Stomach (tissue), 8 donors: ENCODE measurements at regions not wholly inside any gene's neighbourhood (a gene's known extent, or its start where the extent isn't known, plus 50 kb on each side); places are given as distances from the start of the nearest gene placed in this dataset.

Experiments used
- DNase-seq, 2 donors: peaks; one replicate each; pipeline versions ENCODE4 v3.0.0 to v3.0.0-alpha.2; 2013 to 2019
- H3K27ac ChIP-seq, 5 donors: fragments of 200-600 bp in 4 of 5; sonication (generic) in 4 of 5; one replicate each; pipeline ENCODE4 v1.5.1; 2013 to 2019; ENCODE audit warnings: mild to moderate bottlenecking in 1 of 5, moderate library complexity in 1 of 5
- H3K27me3 ChIP-seq, 3 donors: fragments of 200-600 bp; sonication (generic); one replicate each; pipeline ENCODE4 v1.5.1; 2017 to 2019; ENCODE audit warnings: mixed run types in 1 of 3
- H3K36me3 ChIP-seq, 4 donors: fragments of 200-600 bp; sonication (generic); 1 replicate in 3 of 4; 2 replicates in 1 of 4; pipeline ENCODE4 v1.5.1; 2016 to 2019
- H3K4me1 ChIP-seq, 4 donors: fragments of 200-600 bp; sonication (generic); one replicate each; pipeline ENCODE4 v1.5.1; 2016 to 2019
- H3K4me3 ChIP-seq, 4 donors: fragments of 200-600 bp; sonication (generic) in 3 of 4; one replicate each; pipeline ENCODE4 v1.5.1; 2016 to 2019; ENCODE audit warnings: mild to moderate bottlenecking in 1 of 4
- H3K9me3 ChIP-seq, 4 donors: fragments of 200-600 bp; sonication (generic); one replicate each; pipeline ENCODE4 v1.5.1; 2016 to 2019
- EP300 ChIP-seq: sonication (generic); formaldehyde crosslinking; IDR thresholded peaks from one replicate; pipeline ENCODE4 v1.6.1; 2017; ENCODE audit warnings: antibody characterized with exemption
- POLR2A ChIP-seq, 4 donors: fragments of 450-650 bp; IDR thresholded peaks; one replicate each; pipeline ENCODE4 v1.6.1; 2016; ENCODE audit warnings: antibody characterized with exemption in 4 of 4, control low read depth in 2 of 4, mild to moderate bottlenecking in 1 of 4, moderate library complexity in 1 of 4
- POLR2AphosphoS5 ChIP-seq, 3 donors: sonication (generic); formaldehyde crosslinking; IDR thresholded peaks; one replicate each; pipeline ENCODE4 v1.6.1; 2016; ENCODE audit warnings: antibody characterized with exemption in 3 of 3
- WGBS, 5 donors: extraction: QIAGEN DNeasy Blood & Tissue Kit in 3 of 5; methylation state at CpG; one replicate each; pipeline versions ENCODE4 v1.1.5 to v1.1.7; 2013 to 2018; 5-methylcytosine and 5-hydroxymethylcytosine counted together
- intact Hi-C: fragments of 100-400 bp; cut with DNase I; formaldehyde crosslinking; loops from one replicate; pipeline ENCODE4 v1.15.1; 2023; ENCODE audit warnings: low total_unique reads
- TF ChIP-seq, protein P1 (sequence below), 7 experiments: fragments of 450-650 bp in 4 of 7; fragments of 200-600 bp in 3 of 7; sonication (generic) in 3 of 7; IDR thresholded peaks; one replicate each; pipeline ENCODE4 v1.5.1; 2016 to 2019; ENCODE audit warnings: antibody characterized with exemption in 7 of 7, control low read depth in 2 of 7, mild to moderate bottlenecking in 1 of 7
- donor health status: healthy with polysubstance abuse.
- donor health status: Bipolar disorder and iron deficiency.
- donor health status: healthy.

DNA sequence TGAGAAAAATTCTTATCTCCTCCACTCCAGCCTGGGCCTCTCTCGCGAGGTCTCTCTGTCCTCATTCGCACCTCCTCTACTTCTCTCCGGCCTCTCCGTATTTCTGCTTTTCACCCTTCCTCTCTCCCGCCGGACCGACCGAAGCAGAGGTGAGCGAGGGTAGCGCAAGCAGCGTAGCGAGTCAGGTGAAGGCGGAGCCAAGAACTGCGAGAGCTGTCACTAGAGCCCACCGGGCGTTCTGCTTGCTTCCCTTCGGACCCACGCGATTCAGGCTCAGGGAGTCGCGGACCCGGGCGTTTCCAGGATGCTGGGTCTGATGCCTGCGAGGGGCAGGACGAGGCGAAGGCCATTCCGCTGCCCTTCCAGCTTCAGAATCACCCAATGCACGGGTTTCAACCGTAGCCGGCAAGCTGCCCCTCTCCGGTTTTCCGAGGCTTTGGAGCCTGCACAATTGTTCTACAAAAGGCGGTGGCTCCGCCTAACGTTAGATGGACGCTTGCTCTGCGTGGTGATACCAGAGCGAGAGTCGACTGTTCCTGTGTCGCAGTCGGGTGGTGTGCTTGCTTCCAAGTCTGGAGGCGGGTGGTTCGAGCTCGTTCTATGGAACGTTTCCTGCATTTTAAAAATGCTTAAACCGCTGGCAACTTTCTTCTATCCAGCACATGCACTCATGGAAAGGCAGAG lies 310.2 kb downstream of the FAM72C start:
- H3K36me3 ChIP-seq = no peaks in the 10 kb centered on the region
- 5 to 14% (median 6%) methylated on average over 24 to 47 of the region's 47 CpGs for WGBS, 5 donors
- H3K27ac ChIP-seq = no peak overlapping the region
- H3K4me1 ChIP-seq = peaks cover 0 to 10% (median 0%) of the 10 kb centered on the region in 4 donors
- H3K4me3 ChIP-seq = peak overlapping the region in 1 of 4 donors; percentile 6
- TF ChIP-seq POLR2A (IDR thresholded peaks at IDR 0.05) = no peak
- no peak for TF ChIP-seq EP300
- TF ChIP-seq POLR2AphosphoS5 (IDR thresholded peaks at IDR 0.05) = no peak
- TF ChIP-seq, protein P1, sequence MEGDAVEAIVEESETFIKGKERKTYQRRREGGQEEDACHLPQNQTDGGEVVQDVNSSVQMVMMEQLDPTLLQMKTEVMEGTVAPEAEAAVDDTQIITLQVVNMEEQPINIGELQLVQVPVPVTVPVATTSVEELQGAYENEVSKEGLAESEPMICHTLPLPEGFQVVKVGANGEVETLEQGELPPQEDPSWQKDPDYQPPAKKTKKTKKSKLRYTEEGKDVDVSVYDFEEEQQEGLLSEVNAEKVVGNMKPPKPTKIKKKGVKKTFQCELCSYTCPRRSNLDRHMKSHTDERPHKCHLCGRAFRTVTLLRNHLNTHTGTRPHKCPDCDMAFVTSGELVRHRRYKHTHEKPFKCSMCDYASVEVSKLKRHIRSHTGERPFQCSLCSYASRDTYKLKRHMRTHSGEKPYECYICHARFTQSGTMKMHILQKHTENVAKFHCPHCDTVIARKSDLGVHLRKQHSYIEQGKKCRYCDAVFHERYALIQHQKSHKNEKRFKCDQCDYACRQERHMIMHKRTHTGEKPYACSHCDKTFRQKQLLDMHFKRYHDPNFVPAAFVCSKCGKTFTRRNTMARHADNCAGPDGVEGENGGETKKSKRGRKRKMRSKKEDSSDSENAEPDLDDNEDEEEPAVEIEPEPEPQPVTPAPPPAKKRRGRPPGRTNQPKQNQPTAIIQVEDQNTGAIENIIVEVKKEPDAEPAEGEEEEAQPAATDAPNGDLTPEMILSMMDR (IDR thresholded peaks at IDR 0.05) = no peak
- H3K27me3 ChIP-seq = peaks cover 0 to 62% (median 34%) of the 10 kb centered on the region in 3 donors
- intact Hi-C loops = no loop called here
- peak in 1 of 2 donors; percentile 13 for DNase-seq
- peaks cover 0 to 13% (median 0%) of the 10 kb centered on the region in 4 donors for H3K9me3 ChIP-seq

- DNase-seq = no peak
- peaks cover 0 to 52% (median 32%) of the 10 kb centered on the region in 3 donors for H3K27me3 ChIP-seq
- 17 to 36% (median 19%) methylated on average over 5 to 14 of the region's 14 CpGs for WGBS, 5 donors
- H3K36me3 ChIP-seq = no peaks in the 10 kb centered on the region
- no peak for TF ChIP-seq EP300
- no peak for TF ChIP-seq POLR2AphosphoS5 (IDR thresholded peaks at IDR 0.05)
- TF ChIP-seq POLR2A (IDR thresholded peaks at IDR 0.05) = no peak
- TF ChIP-seq, protein P1 (IDR thresholded peaks at IDR 0.05) = no peak
- peaks cover 0 to 24% (median 0%) of the 10 kb centered on the region in 4 donors for H3K9me3 ChIP-seq
- H3K27ac ChIP-seq = no peak overlapping the region
- intact Hi-C loops = no loop called here
- no peak overlapping the region for H3K4me3 ChIP-seq
- peaks cover 0 to 10% (median 0%) of the 10 kb centered on the region in 4 donors for H3K4me1 ChIP-seq
Observed at GRCh38 chr1:143660354-143660941, 311.3 kb downstream of the FAM72C start.

DNA sequence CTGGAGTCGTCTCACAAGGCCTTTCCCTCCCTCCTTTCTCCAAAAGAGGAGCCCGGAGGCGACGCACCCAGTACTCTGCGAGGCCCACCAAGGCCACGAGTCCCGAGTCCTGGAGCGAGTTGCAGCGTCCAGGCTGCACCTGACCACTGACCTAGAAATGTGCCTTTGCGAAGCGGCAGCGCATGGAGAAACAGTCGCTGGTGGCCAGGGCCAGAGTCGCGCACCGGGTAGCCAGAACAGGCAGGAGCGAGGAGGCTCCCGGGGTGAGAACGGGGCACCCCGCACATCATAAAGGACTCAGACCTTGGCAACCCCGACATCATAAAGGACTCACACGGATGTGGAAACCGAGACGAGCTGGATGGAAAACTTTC lies 318.4 kb downstream of the FAM72C start:
- TF ChIP-seq EP300 = no peak
- no peak for TF ChIP-seq POLR2A (IDR thresholded peaks at IDR 0.05)
- intact Hi-C loops = no loop called here
- Histone ChIP-seq H3K36me3 (no peaks in the 10 kb centered on the region), H3K4me1 (no peaks in the 10 kb centered on the region), H3K27me3 (peaks cover 0 to 57% (median 26%) of the 10 kb centered on the region in 3 donors), H3K9me3 (peaks cover 0 to 65% (median 0%) of the 10 kb centered on the region in 4 donors), H3K4me3 (no peak overlapping the region), H3K27ac (no peak overlapping the region)
- WGBS, 5 donors = 14 to 31% (median 16%) methylated on average over 24 of the region's 24 CpGs; no CpG with 5 or more reads in 1 of the 5 donors
- no peak for DNase-seq

DNA sequence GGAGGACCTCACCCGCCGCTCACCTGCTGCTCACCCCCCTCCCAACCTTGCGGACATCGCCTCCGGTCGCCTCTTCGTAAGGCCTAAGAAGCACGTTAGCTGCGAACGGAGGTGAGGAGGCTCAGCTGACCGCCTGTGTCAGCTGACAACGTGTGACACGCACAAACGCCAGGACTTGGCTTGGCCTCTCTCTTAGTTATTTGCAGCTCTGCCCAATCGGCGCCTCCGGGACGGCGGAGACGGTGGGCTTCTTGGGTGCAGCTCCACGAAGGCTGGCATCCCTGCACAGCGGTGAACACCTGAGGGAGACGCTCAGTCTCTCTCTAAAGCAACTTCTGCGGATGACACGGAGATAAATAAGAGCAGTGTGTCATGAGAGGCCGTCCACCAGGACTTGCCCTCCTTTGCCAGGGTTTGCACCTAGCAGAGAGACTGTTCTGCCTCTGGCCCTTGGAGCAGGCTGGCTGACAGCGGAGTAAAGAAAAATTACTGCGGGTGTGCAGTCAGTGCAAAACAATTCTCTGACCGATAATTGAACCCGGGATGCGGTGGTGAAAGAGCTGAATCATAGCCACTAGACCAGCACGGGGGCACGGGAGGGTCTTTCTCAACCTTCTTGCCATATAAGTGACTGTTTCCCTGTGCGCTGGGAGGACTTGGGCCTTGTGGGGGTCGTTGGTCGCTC lies 318.9 kb downstream of the FAM72C start:
- H3K27me3 ChIP-seq = peaks cover 0 to 60% (median 26%) of the 10 kb centered on the region in 3 donors
- no peak for DNase-seq
- no peak overlapping the region for H3K4me3 ChIP-seq
- intact Hi-C loops = no loop called here
- H3K4me1 ChIP-seq = no peaks in the 10 kb centered on the region
- 23 to 32% (median 28%) methylated on average over 26 to 36 of the region's 36 CpGs; no CpG with 5 or more reads in 1 of the 5 donors for WGBS, 5 donors
- TF ChIP-seq POLR2AphosphoS5 (IDR thresholded peaks at IDR 0.05) (no peak), EP300 (no peak), POLR2A (IDR thresholded peaks at IDR 0.05) (no peak)
- TF ChIP-seq, protein P1 (IDR thresholded peaks at IDR 0.05) = no peak
- H3K36me3 ChIP-seq = no peaks in the 10 kb centered on the region
- peaks cover 0 to 63% (median 0%) of the 10 kb centered on the region in 4 donors for H3K9me3 ChIP-seq
- no peak overlapping the region for H3K27ac ChIP-seq
